Fibroblast of skin of abdomen (primary cell): ENCODE measurements at regions not wholly inside any gene's neighbourhood (a gene's known extent, or its start where the extent isn't known, plus 50 kb on each side); places are given as distances from the start of the nearest gene placed in this dataset.
A peak's percentile ranks its signal among the peaks of the same experiment; 100 is the strongest.

Experiments
- DNase-seq: peaks from one replicate; pipeline ENCODE4 v3.0.0-alpha.2; 2013

DNA sequence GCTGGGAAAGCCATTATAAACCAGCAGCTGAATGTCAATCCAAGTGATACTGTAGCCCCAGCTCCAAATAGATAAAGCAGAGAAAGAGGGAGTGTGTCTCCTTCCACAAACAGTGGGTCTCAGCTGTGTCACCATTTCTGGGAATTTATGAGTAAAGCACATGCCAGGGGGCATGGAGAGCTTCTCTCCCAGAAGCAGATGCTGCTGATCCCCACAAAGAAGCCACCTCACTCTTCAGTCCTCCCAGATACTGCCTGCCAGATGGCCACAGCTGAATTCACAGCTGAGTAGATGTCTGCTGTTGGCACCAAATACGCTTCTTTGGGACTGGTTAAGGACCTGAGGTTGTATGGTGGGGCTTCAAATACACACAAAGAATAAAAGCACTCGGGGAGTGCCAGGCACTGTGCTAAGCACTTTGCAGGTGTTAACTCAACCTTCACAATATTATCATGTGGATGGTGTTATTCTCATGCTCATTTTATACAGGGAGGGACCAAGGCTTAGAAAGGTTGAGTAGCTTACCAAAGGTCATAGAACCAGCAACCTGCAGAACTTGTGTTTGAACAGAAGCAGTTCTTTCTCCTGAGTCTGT, 298.3 kb downstream of the CDH11 start:
- DNase-seq: no peak

DNA sequence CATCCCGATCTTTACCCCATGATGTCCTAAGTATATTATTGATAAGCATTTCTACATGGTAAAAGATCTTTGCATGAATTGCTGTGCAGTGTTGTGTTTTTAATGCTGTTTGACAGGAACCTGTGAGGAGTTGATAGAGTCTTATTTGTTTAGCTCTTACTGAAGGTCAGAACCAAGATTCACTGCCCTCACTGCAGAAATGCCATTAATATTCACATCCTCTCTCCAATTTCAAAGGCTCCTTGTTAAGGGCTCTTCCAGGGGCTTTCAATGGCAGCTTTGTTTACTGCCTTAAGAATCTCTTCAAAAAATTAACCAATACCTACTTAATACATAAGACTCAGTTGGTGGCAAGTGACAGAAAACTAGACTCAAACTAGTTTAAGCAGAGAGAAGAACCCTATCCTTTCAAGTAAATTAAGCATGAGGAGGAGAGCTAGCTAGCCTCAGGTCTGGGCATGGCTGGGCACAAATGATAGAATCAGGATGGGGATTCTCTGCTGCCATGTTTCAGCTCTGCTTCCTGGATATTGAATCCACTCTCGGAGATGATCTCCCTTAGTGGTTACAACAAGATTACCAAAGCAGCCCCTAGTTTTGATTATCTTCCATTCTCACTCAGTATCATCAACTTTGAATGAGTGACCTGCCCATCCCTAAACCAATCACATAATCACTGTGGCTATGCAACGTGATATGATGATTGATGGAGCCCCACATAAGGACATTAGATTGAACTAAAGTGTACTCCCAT, 311.8 kb downstream of the CDH11 start:
- DNase-seq: no peak

DNA sequence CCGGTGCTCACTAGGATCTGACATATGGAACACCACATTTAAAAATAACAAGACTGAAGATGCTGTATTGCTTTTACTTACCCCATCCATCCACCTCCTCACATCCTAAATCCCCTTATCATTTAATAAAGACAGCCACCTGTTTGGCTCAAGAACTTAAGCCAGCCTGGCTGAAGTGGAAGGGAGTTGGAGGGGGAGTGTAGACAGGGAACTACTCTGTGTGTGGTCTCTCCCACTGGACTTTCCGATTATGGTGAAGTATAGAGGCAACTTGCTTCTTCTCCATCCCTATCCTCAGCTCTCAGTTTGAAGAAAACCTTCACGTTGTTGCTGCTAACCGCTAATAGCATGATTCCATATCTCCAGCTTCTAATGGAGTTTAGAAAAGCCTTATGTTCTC, 313.4 kb downstream of the CDH11 start:
- no peak for DNase-seq

DNA sequence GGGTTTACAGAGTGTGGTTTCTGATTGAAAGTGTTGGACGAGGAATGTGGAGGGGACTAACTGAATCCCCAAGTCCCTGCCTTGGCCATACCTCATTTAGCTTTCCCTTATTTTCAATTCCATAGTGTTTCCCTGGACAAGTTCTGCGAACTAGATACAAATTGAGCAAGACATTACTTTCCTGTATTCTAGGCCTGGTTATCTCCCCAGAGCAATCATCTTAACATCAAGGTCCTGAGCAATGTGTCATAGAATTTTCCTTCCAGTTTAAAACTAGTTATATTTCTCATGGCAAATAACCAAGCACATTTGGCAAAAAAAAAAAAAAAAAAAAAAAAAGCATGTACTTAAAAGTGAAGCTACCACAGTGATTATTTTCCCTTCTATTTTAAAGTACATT, 330.1 kb downstream of the CDH11 start:
- peak; percentile 51 for DNase-seq

DNA sequence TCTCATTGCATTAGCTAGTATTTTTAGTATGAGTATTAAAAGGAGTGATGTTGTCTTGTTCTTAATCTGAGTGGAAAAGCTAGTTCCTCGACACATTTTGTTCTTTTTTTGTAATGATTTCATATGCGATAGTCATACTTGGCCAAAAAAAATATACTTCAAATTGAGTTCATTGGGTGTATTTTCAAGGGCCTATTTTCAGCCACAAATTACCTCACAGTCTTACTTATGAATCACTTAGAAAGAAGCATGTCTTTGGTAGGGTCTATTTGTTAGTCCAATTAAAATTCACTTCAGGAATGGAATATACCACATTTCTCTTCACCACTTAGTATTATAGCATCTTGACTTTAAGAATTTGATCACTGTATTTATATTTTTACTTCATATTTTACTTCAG, 337.2 kb downstream of the CDH11 start:
- DNase-seq: no peak

DNA sequence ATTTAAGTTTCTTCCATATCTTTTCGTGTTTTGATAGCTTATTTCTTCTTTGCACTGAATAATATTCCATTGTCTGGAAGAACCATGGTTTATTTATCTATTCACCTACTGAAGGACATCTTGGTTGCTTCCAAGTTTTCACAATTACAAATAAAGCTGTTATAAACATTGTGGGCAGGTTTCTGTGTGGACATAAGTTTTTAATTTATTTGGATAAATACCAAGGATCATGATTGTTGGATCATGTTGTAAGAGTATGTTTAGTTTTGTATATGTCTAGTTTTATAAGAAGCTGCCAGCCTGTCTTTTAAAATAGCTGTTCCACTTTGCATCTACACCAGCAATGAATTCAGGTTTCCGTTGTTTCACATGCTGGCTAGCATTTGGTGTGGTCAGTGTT, 339.4 kb downstream of the CDH11 start:
- DNase-seq: no peak

DNA sequence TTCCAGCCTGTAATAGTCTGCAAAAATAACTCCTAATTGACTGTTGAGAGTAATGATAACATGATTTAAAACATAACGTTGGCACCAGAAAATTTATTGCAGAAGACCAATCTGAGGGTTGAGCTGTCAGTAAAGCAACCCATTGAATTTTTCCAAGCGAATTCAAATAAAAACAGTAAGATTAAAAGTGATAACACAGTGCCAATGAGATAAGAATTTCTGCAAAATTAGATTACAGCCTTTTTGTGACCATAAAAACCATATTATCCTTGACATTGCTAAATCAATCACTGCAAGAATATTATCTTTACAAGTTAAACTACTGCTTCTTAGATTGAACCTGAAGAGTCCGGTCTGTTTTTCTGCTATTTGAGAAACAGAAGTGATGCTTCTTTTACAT, 341.4 kb downstream of the CDH11 start:
- no peak for DNase-seq

DNA sequence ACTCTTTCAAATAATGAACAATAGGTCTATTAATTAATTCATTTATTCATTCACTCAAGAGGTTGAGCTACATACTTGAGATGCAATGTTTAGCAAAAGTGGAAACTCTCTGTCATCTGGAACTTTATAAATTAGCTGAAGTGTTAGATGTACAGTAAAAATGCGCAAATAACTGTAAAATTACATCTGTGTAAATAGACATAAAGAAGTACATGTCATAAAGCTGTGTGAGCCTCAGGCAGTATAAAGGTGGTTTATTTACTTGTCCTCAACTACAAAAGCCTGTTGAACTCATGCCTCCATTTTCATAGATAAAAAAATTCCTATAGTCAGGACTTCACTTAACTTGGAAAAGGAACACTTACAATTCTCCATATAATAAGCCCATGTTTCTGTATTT, 343.1 kb downstream of the CDH11 start:
- DNase-seq: no peak

DNA sequence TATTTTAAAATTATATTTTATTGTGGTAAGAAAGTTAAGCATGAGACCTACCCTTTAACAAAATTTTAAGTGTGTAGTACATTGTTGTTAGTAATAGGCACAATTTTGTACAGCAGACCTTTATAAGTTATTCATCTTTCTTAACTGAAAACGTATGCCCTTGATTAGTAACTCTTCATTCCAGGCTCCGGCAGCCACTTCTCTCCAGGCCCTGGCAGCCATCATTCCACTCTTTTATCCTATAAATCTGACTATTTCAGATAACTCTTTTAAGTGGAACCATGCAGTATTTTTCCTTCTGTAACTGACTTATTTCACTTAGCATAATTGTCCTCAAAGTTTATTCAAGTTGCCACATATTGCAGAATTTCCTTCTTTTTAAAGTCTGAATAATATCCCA, 348.2 kb downstream of the CDH11 start:
- peak; percentile 41 for DNase-seq

DNA sequence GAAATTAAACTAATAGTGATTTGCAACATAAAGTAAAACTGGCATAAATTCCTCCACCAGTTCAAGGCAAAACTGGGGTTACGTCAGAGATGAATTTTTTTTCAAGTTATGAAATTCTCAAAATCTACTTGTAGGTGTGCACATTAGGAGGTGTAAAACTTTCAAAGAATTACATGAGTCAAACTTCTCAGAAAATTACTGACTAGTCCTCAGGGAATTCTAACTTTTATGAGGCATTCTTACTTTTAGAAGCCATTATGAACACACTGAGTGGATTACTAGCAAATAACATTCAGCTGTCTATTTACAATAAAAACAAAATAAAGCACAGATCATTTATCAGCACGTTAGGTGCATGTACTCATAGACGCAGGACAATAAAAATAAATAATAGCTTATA, 348.7 kb downstream of the CDH11 start:
- peak; percentile 47 for DNase-seq

DNA sequence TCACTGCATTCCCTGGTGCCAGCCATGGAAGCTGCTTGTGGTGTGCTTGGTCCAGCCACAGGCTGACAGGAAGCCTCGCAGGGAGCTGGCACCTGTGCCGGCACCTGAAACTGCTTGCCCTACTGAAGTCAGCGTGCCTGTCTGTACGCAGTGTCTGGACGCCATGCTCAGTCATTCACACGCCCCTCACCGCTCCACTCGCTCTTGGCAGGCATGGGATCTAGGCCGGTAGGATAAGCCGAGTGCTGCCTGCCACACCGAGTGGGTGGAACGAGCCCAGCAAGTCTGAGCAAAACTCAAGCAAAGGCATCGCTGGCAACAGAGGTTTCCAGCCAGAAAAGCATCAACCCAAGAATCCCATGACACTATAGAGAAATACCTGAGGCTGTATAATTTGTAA, 350.6 kb downstream of the CDH11 start:
- no peak for DNase-seq

DNA sequence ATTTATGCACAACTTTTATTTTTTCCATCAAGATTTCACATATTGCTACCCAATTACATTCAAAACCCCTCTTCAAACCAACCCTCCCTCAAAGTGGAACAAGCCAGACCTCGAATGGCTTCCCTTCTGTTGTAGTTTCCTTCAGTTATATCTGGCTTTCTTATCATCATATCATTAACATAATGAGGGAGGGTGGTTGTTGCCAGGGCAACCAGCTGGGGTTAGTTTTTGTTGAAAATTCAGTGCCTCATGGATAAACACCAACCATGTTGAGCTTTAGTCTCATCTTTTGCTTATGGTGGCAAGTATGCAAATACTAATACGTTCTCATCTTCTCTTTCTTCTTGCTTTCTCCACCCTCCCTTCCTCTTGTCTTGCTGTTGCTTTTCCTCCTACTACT, 359.7 kb downstream of the CDH11 start:
- DNase-seq: no peak

DNA sequence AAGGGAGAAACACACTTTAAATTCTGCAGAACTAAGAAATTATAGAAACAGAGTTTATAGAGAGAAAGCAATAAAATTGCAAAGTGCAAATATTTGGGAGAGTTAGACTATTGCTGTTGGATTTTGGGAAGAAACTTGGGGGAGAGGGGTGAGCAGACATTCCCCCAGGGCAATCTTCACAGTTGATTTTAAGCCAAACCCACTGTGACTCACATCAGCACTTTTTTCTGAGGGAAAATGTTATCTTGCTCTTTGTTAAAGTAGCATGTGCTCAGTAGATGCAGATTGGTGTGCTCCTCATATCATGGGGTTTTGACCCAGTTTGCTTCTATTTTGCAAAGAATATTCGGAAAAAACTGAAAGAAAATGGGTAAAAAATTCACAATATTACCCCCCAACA, 367.6 kb downstream of the CDH11 start:
- peak; percentile 31 for DNase-seq

DNA sequence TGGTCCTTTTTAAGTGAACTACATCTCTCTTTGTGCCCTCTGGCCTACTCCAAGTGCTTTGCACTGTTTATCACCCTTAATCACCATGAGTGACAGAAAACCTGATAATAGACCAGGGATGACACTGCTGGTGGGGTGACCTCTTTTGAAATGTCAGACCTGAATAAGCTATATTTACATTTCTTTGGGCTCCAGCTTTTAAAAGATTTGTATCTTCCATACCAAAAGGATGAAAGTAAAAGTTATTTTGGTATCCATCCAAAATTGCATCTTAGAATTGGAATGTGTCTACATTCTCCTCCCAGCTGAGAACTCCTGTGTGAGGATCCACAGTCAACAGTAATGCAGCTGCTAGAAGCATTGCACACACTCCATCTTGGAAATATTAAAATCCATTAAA, 370.0 kb downstream of the CDH11 start:
- peak; percentile 91 for DNase-seq

DNA sequence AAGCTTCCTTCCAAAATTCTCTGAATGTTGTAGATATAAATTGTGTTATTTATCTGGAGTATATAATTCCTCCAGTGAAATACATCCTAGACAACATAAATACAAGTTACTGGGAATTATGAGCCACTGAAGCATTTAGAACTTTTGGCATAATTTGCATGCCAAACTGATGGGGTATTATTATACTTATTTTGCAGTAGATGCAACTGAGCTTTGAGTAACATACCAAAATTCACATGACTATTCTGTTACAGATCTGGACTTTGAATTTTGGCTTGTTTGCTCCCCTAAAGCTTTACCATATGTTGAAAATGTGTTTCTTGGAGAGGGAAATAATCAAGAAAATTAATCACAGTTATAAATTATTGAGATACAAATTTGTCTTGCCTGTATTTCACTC, 372.5 kb downstream of the CDH11 start:
- DNase-seq: no peak

DNA sequence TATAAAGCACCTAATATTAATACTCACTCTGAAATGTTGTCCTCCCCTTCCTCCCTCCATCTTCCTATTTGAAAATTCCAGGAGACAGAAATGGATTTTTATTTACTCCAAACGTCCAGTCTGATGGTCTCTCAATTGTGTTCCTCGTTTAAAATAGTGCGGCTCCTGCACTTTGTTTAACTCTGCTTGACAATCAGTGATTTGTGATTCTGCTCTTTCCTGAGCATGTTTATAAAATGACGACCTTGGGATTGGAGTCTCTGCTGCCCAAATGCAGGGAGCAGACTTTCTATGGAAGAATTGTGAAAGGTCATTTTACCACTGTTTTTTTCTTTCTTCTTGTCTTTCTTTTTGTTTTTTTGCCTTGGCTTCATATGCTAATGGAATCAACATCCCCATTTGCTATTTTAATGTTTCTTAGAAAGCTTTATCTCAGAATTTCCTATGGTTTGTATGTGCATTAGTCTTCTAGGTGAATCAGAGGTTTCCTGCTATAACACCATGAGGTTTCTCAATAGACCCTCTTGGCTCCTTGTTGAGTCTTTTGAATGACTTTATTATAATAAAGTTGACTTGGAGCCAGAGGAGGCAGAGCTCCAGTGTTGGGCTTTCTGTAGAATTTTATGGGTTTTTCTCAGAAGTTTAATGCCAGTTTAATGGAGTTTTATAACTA, 376.5 kb downstream of the CDH11 start:
- peak; percentile 13 for DNase-seq

DNA sequence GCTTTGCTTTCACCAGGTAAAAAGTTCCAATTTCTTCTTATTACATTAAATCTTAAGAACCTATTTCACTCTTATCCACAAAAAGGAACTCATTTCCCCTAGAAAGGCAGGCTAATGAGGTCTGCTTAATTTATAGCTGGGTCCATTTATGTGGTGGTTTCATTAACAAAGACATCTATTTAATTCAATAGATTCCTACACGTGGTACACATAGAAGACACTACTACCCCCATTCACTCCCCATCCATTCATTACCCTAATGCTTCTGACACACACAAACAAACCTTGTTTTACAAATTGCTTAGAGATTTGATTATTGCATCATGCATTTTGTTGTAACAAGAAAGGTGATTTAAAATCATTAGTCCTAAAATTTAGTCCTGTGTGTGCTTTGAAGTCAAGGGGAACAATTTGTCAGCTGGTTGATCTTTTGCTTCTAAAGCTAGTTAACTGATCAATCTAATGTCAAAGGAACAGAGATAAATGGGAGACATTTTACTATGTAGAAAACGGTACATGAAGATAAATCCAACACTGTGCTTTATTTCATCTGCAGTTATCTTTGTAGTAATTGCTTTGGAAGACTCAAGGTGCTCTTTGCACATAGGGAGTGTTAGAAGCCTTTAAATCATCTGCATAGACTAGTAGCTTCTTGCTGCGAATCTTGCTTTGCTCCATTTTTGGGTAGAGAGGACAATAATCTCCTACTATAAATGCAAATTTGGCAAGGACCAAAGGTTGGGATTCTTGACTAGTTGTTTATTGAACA, 379.2 kb downstream of the CDH11 start:
- no peak for DNase-seq

DNA sequence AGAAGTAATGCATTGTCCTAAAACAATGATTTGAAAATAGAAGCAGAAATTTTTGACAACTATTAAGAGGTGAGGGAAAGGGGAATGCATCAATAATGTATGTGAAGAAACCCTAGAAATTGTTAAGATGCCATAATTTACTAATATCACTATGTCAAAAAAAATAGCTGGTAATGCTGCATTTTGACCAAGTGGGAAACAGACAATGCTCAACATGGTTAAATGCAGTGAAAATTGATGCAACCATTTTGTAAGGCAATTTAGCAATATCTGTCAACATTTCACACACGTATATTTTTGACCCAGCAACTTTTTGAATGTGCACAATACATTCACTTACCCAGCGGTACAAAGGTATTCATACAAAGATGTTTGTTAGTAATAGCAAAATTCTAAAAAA, 381.6 kb downstream of the CDH11 start:
- DNase-seq: no peak

DNA sequence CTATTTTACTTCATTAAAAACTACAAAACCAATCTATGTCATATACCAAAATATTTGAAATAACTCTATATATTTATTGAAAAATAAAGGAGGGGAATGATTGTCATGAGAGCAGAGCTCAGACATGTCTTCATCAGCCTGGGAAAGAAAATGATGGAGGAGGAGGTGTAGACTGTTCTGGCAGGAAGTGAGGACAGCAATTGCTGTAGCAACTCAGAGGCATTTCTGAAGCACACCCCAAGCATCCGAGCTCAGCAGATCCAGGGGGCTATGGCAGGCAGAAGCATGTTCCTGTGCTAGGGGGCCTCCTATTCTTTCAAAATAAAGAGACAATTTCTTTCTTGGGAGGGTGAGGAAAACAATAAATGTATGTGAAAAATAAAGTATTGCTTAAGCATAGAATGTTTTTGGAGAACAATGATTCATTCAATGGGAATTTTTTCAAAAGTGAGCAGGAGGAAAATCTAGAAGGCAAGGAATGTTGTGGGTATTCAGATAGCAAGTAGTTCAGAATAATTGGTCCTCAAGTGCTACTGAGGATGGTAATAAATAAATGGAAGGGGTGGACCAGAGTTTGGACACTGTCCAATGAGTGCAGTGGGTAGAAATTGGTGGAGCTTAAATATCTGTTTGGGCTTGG, 383.4 kb downstream of the CDH11 start:
- peak; percentile 88 for DNase-seq

DNA sequence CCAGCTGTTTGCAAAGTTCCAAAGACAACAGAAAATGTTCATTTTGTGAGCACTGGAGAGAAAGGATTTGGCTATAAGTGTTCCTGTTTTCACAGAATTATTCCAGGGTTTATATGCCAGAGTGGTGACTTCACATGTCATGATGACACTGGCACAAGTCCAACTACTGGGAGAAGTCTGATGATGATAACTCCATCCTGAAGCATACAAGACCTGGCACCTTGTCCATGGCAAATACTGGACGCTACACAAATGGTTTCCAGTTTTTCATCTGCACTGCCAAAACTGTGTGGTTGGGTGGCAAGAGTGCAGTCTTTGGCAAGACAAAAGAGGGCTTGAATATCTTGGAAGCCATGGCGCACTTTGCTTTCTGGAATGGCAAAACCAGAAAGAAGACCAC, 385.0 kb downstream of the CDH11 start:
- no peak for DNase-seq

DNA sequence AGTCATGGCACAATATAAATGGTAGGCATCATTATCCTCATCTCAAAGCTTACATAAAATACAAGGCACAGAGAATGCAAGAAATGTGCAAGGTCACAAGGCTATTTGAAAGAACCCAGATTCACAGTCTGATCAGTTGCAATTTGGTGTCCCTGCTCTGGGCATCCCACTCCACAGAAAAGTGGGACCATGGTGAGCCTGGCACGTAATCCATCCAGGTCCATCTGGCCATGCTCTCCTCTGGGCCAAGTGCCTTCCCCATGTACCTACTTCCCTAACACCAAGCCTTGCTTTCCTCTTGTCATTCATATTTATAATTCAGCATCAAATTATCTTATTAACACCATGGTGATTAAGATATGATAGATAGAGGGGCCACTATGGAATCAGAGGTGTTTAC, 390.0 kb downstream of the CDH11 start:
- DNase-seq: no peak

DNA sequence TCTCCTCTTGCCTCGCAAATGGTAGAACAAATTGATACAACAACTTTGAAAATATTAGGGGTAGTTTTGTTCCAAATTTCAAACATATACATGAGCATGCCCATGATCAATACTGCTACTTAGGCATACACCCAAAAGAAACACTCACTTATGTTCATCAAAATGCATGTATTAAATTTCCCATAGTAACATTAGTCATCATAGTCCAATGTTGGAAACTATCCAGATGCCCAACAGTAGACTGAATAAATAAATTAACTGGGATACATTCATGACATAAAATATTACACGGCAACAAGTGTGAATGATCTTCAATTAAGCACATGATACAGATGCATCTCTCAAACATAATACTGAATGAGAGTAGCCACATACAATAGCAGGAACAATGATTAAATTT, 391.6 kb downstream of the CDH11 start:
- DNase-seq: no peak

DNA sequence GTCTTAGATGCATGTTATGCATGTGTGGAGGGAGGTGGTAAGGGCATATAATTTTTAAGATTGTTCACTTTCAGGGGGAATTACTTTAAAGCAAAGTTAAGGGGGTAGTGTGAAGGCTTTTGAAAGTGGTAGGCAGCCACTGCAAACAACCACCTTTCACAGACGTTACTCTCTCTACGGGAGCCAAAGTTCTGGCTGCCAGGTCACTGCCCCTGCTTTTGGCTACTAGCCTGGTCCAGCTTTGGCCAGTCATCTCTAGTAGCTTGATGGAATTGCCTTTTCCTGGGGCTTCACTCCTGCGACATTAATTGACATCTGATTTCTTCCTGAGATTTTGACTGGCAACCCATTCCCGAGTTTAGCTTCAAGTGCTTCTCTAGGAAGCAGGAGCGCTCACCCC, 397.5 kb downstream of the CDH11 start:
- DNase-seq: no peak
